Neuronal stem cell (in vitro differentiated cells): ENCODE measurements at regions not wholly inside any gene's neighbourhood (a gene's known extent, or its start where the extent isn't known, plus 50 kb on each side); places are given as distances from the start of the nearest gene placed in this dataset.
"Not testable (repeated sequence)": the region's sequence is repeated elsewhere in the genome, so short reads cannot be mapped to it uniquely, and the experiment has no call there.

Experiments
- DNase-seq: peaks from one replicate; pipeline ENCODE4 v3.0.0-alpha.2; 2013; ENCODE audit warnings: low spot score
- H2AFZ ChIP-seq: one replicate; pipeline ENCODE4 v1.6.1; 2013; ENCODE audit warnings: mild to moderate bottlenecking, low read length, inconsistent platforms
- H2AK5ac ChIP-seq: 2 replicates; pipeline ENCODE4 v1.6.1; 2013; ENCODE audit warnings: low read depth, mild to moderate bottlenecking, inconsistent platforms, low read length, moderate library complexity, mixed read lengths
- H2BK120ac ChIP-seq: 2 replicates; pipeline ENCODE4 v1.6.1; 2013; ENCODE audit warnings: low read depth, mild to moderate bottlenecking, inconsistent platforms, low read length, moderate library complexity, mixed read lengths
- H2BK12ac ChIP-seq: one replicate; pipeline ENCODE4 v1.6.1; 2013; ENCODE audit warnings: low read length, inconsistent platforms
- H2BK15ac ChIP-seq: 2 replicates; pipeline ENCODE4 v1.6.1; 2013; ENCODE audit warnings: mild to moderate bottlenecking, low read length, inconsistent platforms, mixed read lengths
- H2BK5ac ChIP-seq: one replicate; pipeline ENCODE4 v1.6.1; 2013; ENCODE audit warnings: inconsistent platforms, mild to moderate bottlenecking, low read length, moderate library complexity
- H3K14ac ChIP-seq: one replicate; pipeline ENCODE4 v1.6.1; 2013; ENCODE audit warnings: low read length, inconsistent platforms
- H3K18ac ChIP-seq: 2 replicates; pipeline ENCODE4 v1.6.1; 2013; ENCODE audit warnings: low read length, inconsistent platforms
- H3K23ac ChIP-seq: 2 replicates; pipeline ENCODE4 v1.6.1; 2013; ENCODE audit warnings: low read depth, mild to moderate bottlenecking, mixed read lengths, low read length, inconsistent platforms; ENCODE audit not compliant: poor library complexity
- H3K27ac ChIP-seq: replicated peaks from 3 replicates; pipeline ENCODE4 v1.5.1; 2013; ENCODE audit warnings: low read length, inconsistent platforms
- H3K27me3 ChIP-seq, 3 experiments: 2 replicates each; pipeline ENCODE4 v1.6.1; 2013; ENCODE audit warnings: low read length in 3 of 3, mild to moderate bottlenecking in 2 of 3, inconsistent platforms in 1 of 3, low read depth in 1 of 3, mixed read lengths in 1 of 3, moderate library complexity in 1 of 3; ENCODE audit not compliant: control insufficient read depth in 3 of 3, insufficient read depth in 3 of 3
- H3K36me3 ChIP-seq, 2 donors: replicated peaks in 1 of 2; 2 replicates each; pipeline ENCODE4 v1.6.1; 2013; ENCODE audit warnings: low read length in 2 of 2; ENCODE audit not compliant: control insufficient read depth in 2 of 2, insufficient read depth in 2 of 2
- H3K4ac ChIP-seq: 2 replicates; pipeline ENCODE4 v1.6.1; 2013; ENCODE audit warnings: inconsistent platforms, mild to moderate bottlenecking, low read length, moderate library complexity
- H3K4me1 ChIP-seq, 2 donors: 1 replicate in 1 of 2; 2 replicates in 1 of 2; pipeline ENCODE4 v1.6.1; 2013; ENCODE audit warnings: low read length in 2 of 2, low read depth in 1 of 2; ENCODE audit not compliant: control insufficient read depth in 2 of 2, insufficient read depth in 1 of 2
- H3K4me2 ChIP-seq: one replicate; pipeline ENCODE4 v1.6.1; 2013; ENCODE audit warnings: mild to moderate bottlenecking, low read length, inconsistent platforms; ENCODE audit not compliant: insufficient read depth, poor library complexity, severe bottlenecking
- H3K4me3 ChIP-seq, 2 donors: 2 replicates each; pipeline ENCODE4 v1.5.1; 2013; ENCODE audit warnings: low read length in 2 of 2, mild to moderate bottlenecking in 2 of 2, inconsistent platforms in 1 of 2, moderate library complexity in 1 of 2
- H3K79me1 ChIP-seq: one replicate; pipeline ENCODE4 v1.6.1; 2013; ENCODE audit warnings: low read depth, mild to moderate bottlenecking, inconsistent platforms, low read length, moderate library complexity
- H3K9ac ChIP-seq: one replicate; pipeline ENCODE4 v1.6.1; 2013; ENCODE audit warnings: mild to moderate bottlenecking, low read depth, low read length, inconsistent platforms; ENCODE audit not compliant: poor library complexity
- H3K9me3 ChIP-seq, 2 donors: replicated peaks in 1 of 2; 2 replicates each; pipeline versions ENCODE3 to v1.6.1; 2013; ENCODE audit warnings: low read length in 2 of 2, mild to moderate bottlenecking in 2 of 2, inconsistent platforms in 1 of 2, low read depth in 1 of 2, mixed read lengths in 1 of 2, moderate library complexity in 1 of 2; ENCODE audit not compliant: control insufficient read depth in 2 of 2, insufficient read depth in 1 of 2
- H4K8ac ChIP-seq: one replicate; pipeline ENCODE4 v1.6.1; 2013; ENCODE audit warnings: low read depth, mild to moderate bottlenecking, inconsistent platforms, low read length, moderate library complexity
- H4K91ac ChIP-seq: one replicate; pipeline ENCODE4 v1.6.1; 2013; ENCODE audit warnings: low read length, low read depth, mild to moderate bottlenecking, inconsistent platforms; ENCODE audit not compliant: poor library complexity
- WGBS, 2 donors: extraction: QIAGEN DNeasy Blood & Tissue Kit; methylation state at CpG; one replicate each; pipeline ENCODE4 v1.1.7; 2013; ENCODE audit warnings: missing lambda C conversion rate in 2 of 2, mixed read lengths in 1 of 2; ENCODE audit not compliant: insufficient read length in 2 of 2, insufficient replicate concordance in 1 of 2; ENCODE audit errors: extremely low coverage in 2 of 2; 5-methylcytosine and 5-hydroxymethylcytosine counted together

DNA sequence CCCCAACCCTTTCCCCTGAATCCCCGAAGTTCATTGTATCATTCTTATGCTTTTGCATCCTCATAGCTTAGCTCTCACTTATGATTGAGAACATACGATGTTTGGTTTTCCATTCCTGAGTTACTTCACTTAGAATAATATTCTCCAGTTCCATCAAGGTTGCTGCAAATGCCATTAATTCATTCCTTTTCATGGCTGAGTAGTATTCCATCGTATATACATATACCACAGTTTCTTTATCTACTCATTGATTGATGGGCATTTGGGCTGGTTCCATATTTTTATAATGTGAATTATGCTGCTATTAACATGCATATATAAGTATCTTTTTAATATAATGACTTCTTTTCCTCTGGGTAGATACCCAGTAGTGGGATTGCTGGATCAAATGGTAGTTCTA is 243.7 kb downstream of the BMP4 start:
- not testable (repeated sequence) for H3K4ac ChIP-seq, H2BK15ac ChIP-seq, H2BK12ac ChIP-seq, H3K79me1 ChIP-seq, H3K23ac ChIP-seq, H3K9ac ChIP-seq, H3K18ac ChIP-seq, H3K4me1 ChIP-seq, H4K8ac ChIP-seq, H2BK5ac ChIP-seq, H3K4me2 ChIP-seq, H3K27ac ChIP-seq, H2AK5ac ChIP-seq, H2AFZ ChIP-seq, H2BK120ac ChIP-seq, DNase-seq, H4K91ac ChIP-seq, H3K9me3 ChIP-seq, H3K14ac ChIP-seq, H3K4me3 ChIP-seq, H3K36me3 ChIP-seq, H3K27me3 ChIP-seq
- WGBS, 2 donors, result no CpG with 5 or more reads among the region's 3 CpGs

DNA sequence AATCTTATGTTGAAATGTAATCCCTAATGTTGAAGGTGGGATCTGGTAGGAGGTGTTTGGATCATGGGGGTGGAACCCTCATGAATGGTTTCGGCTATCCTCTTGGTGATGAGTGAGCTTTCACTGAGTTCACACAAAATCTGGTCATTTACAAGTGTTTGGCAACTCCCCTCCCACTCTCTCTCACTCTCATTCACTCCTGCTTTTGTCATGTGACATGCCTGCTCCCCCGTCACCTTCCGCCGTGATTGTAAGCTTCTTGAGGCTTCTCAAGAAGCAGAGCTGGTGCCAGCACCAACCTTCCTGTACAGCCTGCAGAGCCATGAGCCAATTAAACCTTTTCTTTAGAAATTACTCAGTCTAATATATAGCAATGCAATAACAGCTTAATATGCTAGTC is 245.4 kb downstream of the BMP4 start:
- DNase-seq, result no peak
- WGBS, 2 donors, result no CpG with 5 or more reads among the region's 4 CpGs

DNA sequence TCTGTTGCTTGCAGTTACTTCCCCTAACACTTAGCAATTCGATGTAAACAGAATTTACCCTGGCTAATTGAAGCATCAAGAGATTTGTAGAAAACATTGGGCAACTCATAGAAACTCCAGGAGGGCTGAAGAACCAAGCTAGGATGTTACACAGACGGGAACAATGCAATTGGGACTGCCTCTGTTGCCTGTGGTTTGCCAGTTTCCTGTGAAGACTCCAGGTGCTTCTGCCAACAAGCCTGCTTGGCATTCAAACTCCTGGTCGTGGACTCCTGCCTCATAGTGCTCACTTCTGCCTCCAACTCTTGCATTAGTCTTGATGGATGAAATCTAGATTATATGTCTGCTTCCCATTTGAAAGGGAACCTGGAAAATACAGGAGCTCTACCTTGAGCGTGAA is 246.0 kb downstream of the BMP4 start:
- WGBS, 2 donors, result no CpG with 5 or more reads among the region's 4 CpGs
- DNase-seq, result no peak
- H3K9ac ChIP-seq, result no peak overlapping the region

More for the DNA sequence above, 245.4 kb downstream of the BMP4 start:
- Histone ChIP-seq H3K27ac (no peak overlapping the region), H3K18ac (no peak overlapping the region), H2BK120ac (no peak overlapping the region), H3K9me3 (no peaks in the 10 kb centered on the region), H2BK12ac (no peak overlapping the region), H3K9ac (no peak overlapping the region), H3K79me1 (no peaks in the 10 kb centered on the region), H3K14ac (no peak overlapping the region), H4K91ac (no peak overlapping the region), H2BK15ac (no peak overlapping the region), H3K4ac (no peak overlapping the region), H2BK5ac (no peak overlapping the region), H2AK5ac (no peak overlapping the region), H3K23ac (no peak overlapping the region), H4K8ac (no peak overlapping the region), H3K36me3 (no peaks in the 10 kb centered on the region), H3K4me1 (peaks cover 0 to 3% of the 10 kb centered on the region in 2 donors), H2AFZ (no peak overlapping the region), H3K4me2 (no peak overlapping the region), H3K4me3 (no peak overlapping the region), H3K27me3 (no peaks in the 10 kb centered on the region)

DNA sequence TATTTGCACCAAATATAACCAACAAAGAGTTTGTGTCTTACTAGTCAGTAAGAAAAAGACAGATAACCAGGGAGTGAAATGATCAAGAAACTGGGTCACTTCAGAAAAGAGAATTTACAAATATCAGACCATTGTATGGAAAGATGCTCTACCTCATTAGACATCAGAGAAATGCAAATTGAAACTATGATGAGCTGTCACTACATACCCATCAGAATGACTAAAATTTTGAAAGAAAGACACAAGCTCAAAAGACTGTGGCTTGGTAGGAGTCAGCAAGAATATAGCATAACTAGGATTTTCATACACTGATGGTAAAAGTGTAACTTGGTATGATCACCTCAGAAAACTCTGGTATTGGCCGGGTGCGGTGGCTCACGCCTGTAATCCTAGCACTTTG is 247.2 kb downstream of the BMP4 start:
- Histone ChIP-seq H3K18ac (no peak overlapping the region), H3K27ac (no peak overlapping the region), H3K79me1 (no peaks in the 10 kb centered on the region), H2AFZ (no peak overlapping the region), H3K14ac (no peak overlapping the region), H3K9ac (no peak overlapping the region), H3K4me2 (no peak overlapping the region), H2AK5ac (no peak overlapping the region), H3K4me1 (no peaks in the 10 kb centered on the region), H4K91ac (no peak overlapping the region), H4K8ac (no peak overlapping the region), H3K9me3 (no peaks in the 10 kb centered on the region), H2BK120ac (no peak overlapping the region), H2BK5ac (no peak overlapping the region), H2BK12ac (no peak overlapping the region), H2BK15ac (no peak overlapping the region), H3K36me3 (no peaks in the 10 kb centered on the region), H3K4ac (no peak overlapping the region), H3K27me3 (no peaks in the 10 kb centered on the region), H3K4me3 (no peak overlapping the region), H3K23ac (no peak overlapping the region)
- no CpG with 5 or more reads among the region's 3 CpGs for WGBS, 2 donors
- DNase-seq, result no peak

More for the DNA sequence above, 246.0 kb downstream of the BMP4 start:
- Histone ChIP-seq H3K27ac (no peak overlapping the region), H3K9me3 (no peaks in the 10 kb centered on the region), H2BK120ac (no peak overlapping the region), H3K27me3 (no peaks in the 10 kb centered on the region), H2AFZ (no peak overlapping the region), H2BK5ac (no peak overlapping the region), H4K8ac (no peak overlapping the region), H3K36me3 (no peaks in the 10 kb centered on the region), H3K4me3 (no peak overlapping the region), H3K4me2 (no peak overlapping the region), H3K79me1 (no peaks in the 10 kb centered on the region), H3K14ac (no peak overlapping the region), H3K4ac (no peak overlapping the region), H4K91ac (no peak overlapping the region), H2BK12ac (no peak overlapping the region), H2BK15ac (no peak overlapping the region), H3K4me1 (peaks cover 0 to 3% of the 10 kb centered on the region in 2 donors), H3K18ac (no peak overlapping the region), H2AK5ac (no peak overlapping the region), H3K23ac (no peak overlapping the region)
